ENCODE measurements at regions not wholly inside any gene's neighbourhood (a gene's known extent, or its start where the extent isn't known, plus 50 kb on each side); places are given as distances from the start of the nearest gene placed in this dataset.

DNA sequence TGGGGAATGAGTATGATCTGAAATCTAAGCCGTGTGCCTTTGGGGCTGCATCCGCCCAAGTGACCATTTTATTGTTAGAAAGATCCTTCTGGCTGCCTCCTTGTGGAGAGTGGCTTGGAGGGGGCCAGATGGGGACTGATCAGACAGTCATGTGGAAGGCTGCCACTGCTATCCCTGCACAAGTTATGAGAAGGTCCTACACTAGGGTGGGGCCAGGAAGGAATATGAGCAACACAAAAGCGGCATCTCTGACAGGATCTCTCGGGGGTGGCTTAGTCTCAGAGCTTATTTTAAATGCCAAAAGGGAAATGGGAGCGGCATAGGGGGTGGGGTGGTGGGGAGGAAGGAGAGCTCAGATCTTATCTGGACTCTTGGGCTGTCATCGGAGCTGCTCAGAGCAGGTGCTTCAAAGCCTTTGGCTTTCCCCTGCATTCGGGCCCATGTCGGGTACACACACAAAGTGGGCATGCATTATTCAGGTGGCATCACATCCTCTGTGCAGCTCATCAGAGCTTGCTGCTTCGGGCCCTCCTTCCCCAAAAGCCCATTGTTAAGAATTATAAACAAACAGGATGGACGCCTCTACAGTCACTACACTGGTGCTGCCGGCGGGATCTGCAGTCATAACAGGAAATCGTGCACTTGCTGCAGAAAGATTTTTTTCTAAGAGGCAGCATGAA lies 805.4 kb downstream of the VRK1 start:
- no TSS peak for BruUV-seq (replicated peaks)
- Histone ChIP-seq H3K36me3 (ENCODE audit: control insufficient read depth in 2 of 2, extremely low read depth in 1 of 2, insufficient read depth in 2 of 2, low read length in 2 of 2) (no peaks in the 10 kb centered on the region), H3K4me1 (ENCODE audit: control insufficient read depth, extremely low read depth, insufficient read depth, low read length) (no peaks in the 10 kb centered on the region), H3K27ac (ENCODE audit: insufficient read depth, low read depth, low read length) (no peak overlapping the region), H3K27me3 (ENCODE audit: control insufficient read depth in 2 of 2, insufficient read depth in 2 of 2, low read length in 2 of 2) (no peaks in the 10 kb centered on the region), H3K9ac (replicated peaks; ENCODE audit: extremely low read depth, insufficient read depth, low read length) (no peak overlapping the region), H3K9me1 (replicated peaks; ENCODE audit: control insufficient read depth, extremely low read depth, insufficient read depth, low read length) (no peaks in the 10 kb centered on the region), H3K4me3 (replicated peaks in 1 of 3; ENCODE audit: insufficient read depth in 1 of 3, low read depth in 1 of 3, low read length in 3 of 3) (no peak overlapping the region), H2AFZ (ENCODE audit: low read depth, low read length) (no peak overlapping the region), H3K9me3 (replicated peaks; ENCODE audit: control insufficient read depth, insufficient read depth, low read length) (peaks cover 2% of the 10 kb centered on the region), H4K20me1 (replicated peaks; ENCODE audit: control insufficient read depth, extremely low read depth, insufficient read depth, low read length) (no peaks in the 10 kb centered on the region), H3K79me2 (ENCODE audit: control insufficient read depth, insufficient read depth, low read length) (no peaks in the 10 kb centered on the region), H3K4me2 (ENCODE audit: insufficient read depth, low read length) (no peak overlapping the region)
- ChIA-PET POLR2A (no interaction called here), CTCF (no interaction called here)
- dilution Hi-C loops (cut with MboI; ENCODE audit: extremely low pct_ligation_motif_present, low sequenced_read_pairs) (no loop called here), intact Hi-C loops (cut with micrococcal nuclease) (no loop called here)
- FAIRE-seq (no peak), DNase-seq (ENCODE audit: low read depth, low spot score) (no peak)
- TF ChIP-seq FOS (IDR thresholded peaks at IDR 0.05; ENCODE audit: borderline replicate concordance, insufficient read depth, low read length) (no peak), JUN (IDR thresholded peaks at IDR 0.05; ENCODE audit: borderline replicate concordance, insufficient read depth, insufficient read length, low read depth) (no peak), MYC (IDR thresholded peaks at IDR 0.05; ENCODE audit: low read depth, low read length) (no peak), POLR2AphosphoS5 (IDR thresholded peaks at IDR 0.05; ENCODE audit: insufficient read depth, low read depth, low read length) (no peak), EZH2 (IDR thresholded peaks at IDR 0.05; ENCODE audit: borderline replicate concordance, low read depth, low read length, severe bottlenecking) (no peak)

DNA sequence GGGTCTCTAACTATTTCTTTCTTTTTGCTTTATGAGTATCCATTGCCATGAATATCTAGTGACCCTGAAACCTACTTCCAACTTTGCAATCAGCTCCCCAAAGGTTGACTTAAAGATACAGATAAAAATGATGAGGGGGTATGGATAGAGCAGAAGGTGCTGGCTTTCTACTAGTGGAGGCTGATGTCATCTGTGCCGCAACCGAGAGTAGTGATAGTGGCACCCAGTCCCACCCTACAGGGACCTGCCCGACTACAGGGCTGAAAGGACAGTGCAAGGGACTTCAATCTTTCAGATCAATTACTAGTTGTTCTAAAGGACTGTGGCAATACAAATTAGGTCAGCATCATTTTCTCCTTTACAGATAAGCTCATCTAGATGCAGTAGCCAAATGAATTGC lies 806.0 kb downstream of the VRK1 start:
- ChIA-PET POLR2A (no interaction called here), CTCF (no interaction called here)
- Histone ChIP-seq H3K9me3 (replicated peaks; ENCODE audit: control insufficient read depth, insufficient read depth, low read length) (peaks cover 2% of the 10 kb centered on the region), H3K79me2 (ENCODE audit: control insufficient read depth, insufficient read depth, low read length) (no peaks in the 10 kb centered on the region), H3K27me3 (ENCODE audit: control insufficient read depth in 2 of 2, insufficient read depth in 2 of 2, low read length in 2 of 2) (no peaks in the 10 kb centered on the region), H3K9ac (replicated peaks; ENCODE audit: extremely low read depth, insufficient read depth, low read length) (no peak overlapping the region), H3K4me1 (ENCODE audit: control insufficient read depth, extremely low read depth, insufficient read depth, low read length) (no peaks in the 10 kb centered on the region), H4K20me1 (replicated peaks; ENCODE audit: control insufficient read depth, extremely low read depth, insufficient read depth, low read length) (no peaks in the 10 kb centered on the region), H3K27ac (ENCODE audit: insufficient read depth, low read depth, low read length) (no peak overlapping the region), H3K4me3 (replicated peaks in 1 of 3; ENCODE audit: insufficient read depth in 1 of 3, low read depth in 1 of 3, low read length in 3 of 3) (no peak overlapping the region), H3K9me1 (replicated peaks; ENCODE audit: control insufficient read depth, extremely low read depth, insufficient read depth, low read length) (no peaks in the 10 kb centered on the region), H3K4me2 (ENCODE audit: insufficient read depth, low read length) (no peak overlapping the region), H2AFZ (ENCODE audit: low read depth, low read length) (no peak overlapping the region), H3K36me3 (ENCODE audit: control insufficient read depth in 2 of 2, extremely low read depth in 1 of 2, insufficient read depth in 2 of 2, low read length in 2 of 2) (no peaks in the 10 kb centered on the region)
- no peak for FAIRE-seq
- TF ChIP-seq POLR2AphosphoS5 (IDR thresholded peaks at IDR 0.05; ENCODE audit: insufficient read depth, low read depth, low read length): no peak
- TF ChIP-seq, protein P1, sequence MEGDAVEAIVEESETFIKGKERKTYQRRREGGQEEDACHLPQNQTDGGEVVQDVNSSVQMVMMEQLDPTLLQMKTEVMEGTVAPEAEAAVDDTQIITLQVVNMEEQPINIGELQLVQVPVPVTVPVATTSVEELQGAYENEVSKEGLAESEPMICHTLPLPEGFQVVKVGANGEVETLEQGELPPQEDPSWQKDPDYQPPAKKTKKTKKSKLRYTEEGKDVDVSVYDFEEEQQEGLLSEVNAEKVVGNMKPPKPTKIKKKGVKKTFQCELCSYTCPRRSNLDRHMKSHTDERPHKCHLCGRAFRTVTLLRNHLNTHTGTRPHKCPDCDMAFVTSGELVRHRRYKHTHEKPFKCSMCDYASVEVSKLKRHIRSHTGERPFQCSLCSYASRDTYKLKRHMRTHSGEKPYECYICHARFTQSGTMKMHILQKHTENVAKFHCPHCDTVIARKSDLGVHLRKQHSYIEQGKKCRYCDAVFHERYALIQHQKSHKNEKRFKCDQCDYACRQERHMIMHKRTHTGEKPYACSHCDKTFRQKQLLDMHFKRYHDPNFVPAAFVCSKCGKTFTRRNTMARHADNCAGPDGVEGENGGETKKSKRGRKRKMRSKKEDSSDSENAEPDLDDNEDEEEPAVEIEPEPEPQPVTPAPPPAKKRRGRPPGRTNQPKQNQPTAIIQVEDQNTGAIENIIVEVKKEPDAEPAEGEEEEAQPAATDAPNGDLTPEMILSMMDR (IDR thresholded peaks at IDR 0.05; ENCODE audit: extremely low read depth in 1 of 2, insufficient read depth in 1 of 2, low read depth in 1 of 2, low read length in 2 of 2): no peak
- no peak for TF ChIP-seq MYC (IDR thresholded peaks at IDR 0.05; ENCODE audit: low read depth, low read length)
- TF ChIP-seq POLR2A (IDR thresholded peaks at IDR 0.05; ENCODE audit: low read depth, low read length): no peak
- TF ChIP-seq GATA2 (IDR thresholded peaks at IDR 0.05; ENCODE audit: insufficient read depth, insufficient read length, low read depth, low read length): no peak
- TF ChIP-seq EZH2 (IDR thresholded peaks at IDR 0.05; ENCODE audit: borderline replicate concordance, low read depth, low read length, severe bottlenecking): no peak
- intact Hi-C loops (cut with micrococcal nuclease): no loop called here
- BruUV-seq (replicated peaks): no TSS peak
- no peak for DNase-seq (ENCODE audit: low read depth, low spot score)
- dilution Hi-C loops (cut with MboI; ENCODE audit: extremely low pct_ligation_motif_present, low sequenced_read_pairs): no loop called here
